AG04450 (cell line): ENCODE measurements at regions not wholly inside any gene's neighbourhood (a gene's known extent, or its start where the extent isn't known, plus 50 kb on each side); places are given as distances from the start of the nearest gene placed in this dataset.

ENCODE experiments used
- CTCF ChIA-PET: fragments of 300-600, 350-600 bp; formaldehyde crosslinking; extraction: SDS; loops from one replicate; lab custom pipeline; 2022; ENCODE audit warnings: antibody characterized with exemption, inconsistent platforms; lab: Charles Lee
- POLR2A ChIA-PET: fragments of 350-600 bp; formaldehyde crosslinking; extraction: SDS; loops from one replicate; lab custom pipeline; 2021; ENCODE audit warnings: antibody characterized with exemption, inconsistent platforms; lab: Yijun Ruan, JAX
- DNase-seq: peaks from one replicate; pipeline ENCODE4 v3.0.0-alpha.2; 2011; ENCODE audit warnings: low read depth, low spot score
- H3K27ac ChIP-seq: one replicate; pipeline ENCODE4 v1.5.1; 2012; ENCODE audit warnings: low read depth, low read length, control low read depth
- H3K27me3 ChIP-seq: one replicate; pipeline ENCODE4 v1.6.0; 2012; ENCODE audit warnings: low read length; ENCODE audit not compliant: control insufficient read depth, insufficient read depth
- H3K4me3 ChIP-seq: 2 replicates; pipeline ENCODE4 v1.5.1; 2011; ENCODE audit warnings: mild to moderate bottlenecking, low read depth, low read length, control low read depth
- H3K9me3 ChIP-seq: 2 replicates; pipeline ENCODE4 v1.5.1; 2012; ENCODE audit warnings: low read length; ENCODE audit not compliant: control insufficient read depth, insufficient read depth
- CTCF ChIP-seq: IDR thresholded peaks from 2 replicates; pipeline ENCODE4 v1.5.1; 2011; ENCODE audit warnings: low read depth, low read length, control low read depth, inconsistent platforms

GRCh38 chr7:88628363-88629085 is 131.0 kb upstream of the ZNF804B start:
- ChIA-PET POLR2A (no interaction called here), CTCF (no interaction called here)
- H3K9me3 ChIP-seq = peaks cover 5% of the 10 kb centered on the region

GRCh38 chr7:88617185-88617584 is 142.3 kb upstream of the ZNF804B start:
- CTCF ChIA-PET = no interaction called here
- no peak for DNase-seq
- Histone ChIP-seq H3K4me3 (no peak overlapping the region), H3K27me3 (no peaks in the 10 kb centered on the region), H3K27ac (no peak overlapping the region), H3K9me3 (0 out of 2 replicates have a peak, but pooled peaks cover 3% of the 10 kb centered on the region)
- TF ChIP-seq CTCF = no peak
- POLR2A ChIA-PET = no interaction called here

More at GRCh38 chr7:88628363-88629085, 131.0 kb upstream of the ZNF804B start:
- no peak for DNase-seq
- TF ChIP-seq CTCF = no peak
- Histone ChIP-seq H3K27me3 (no peaks in the 10 kb centered on the region), H3K27ac (no peak overlapping the region), H3K4me3 (no peak overlapping the region)

- peaks cover 5% of the 10 kb centered on the region; the same call in 1 of the 2 replicates for H3K9me3 ChIP-seq
- no peaks in the 10 kb centered on the region for H3K27me3 ChIP-seq
- no peak for DNase-seq
- no peak overlapping the region for H3K27ac ChIP-seq
- no peak for TF ChIP-seq CTCF
- ChIA-PET CTCF (no interaction called here), POLR2A (no interaction called here)
- H3K4me3 ChIP-seq = no peak overlapping the region
Measured at GRCh38 chr7:88615336-88615735, 144.2 kb upstream of the ZNF804B start.

- no peak overlapping the region for H3K27ac ChIP-seq
- H3K9me3 ChIP-seq = peaks cover 7% of the 10 kb centered on the region
- TF ChIP-seq CTCF = no peak
- H3K27me3 ChIP-seq = no peaks in the 10 kb centered on the region
- DNase-seq = no peak
- ChIA-PET POLR2A (no interaction called here), CTCF (no interaction called here)
- no peak overlapping the region for H3K4me3 ChIP-seq
Measured at GRCh38 chr7:88614736-88615135, 144.8 kb upstream of the ZNF804B start.

GRCh38 chr7:88610942-88611341 is 148.6 kb upstream of the ZNF804B start:
- DNase-seq = no peak
- POLR2A ChIA-PET = no interaction called here
- no peak overlapping the region for H3K27ac ChIP-seq
- no peak overlapping the region for H3K4me3 ChIP-seq
- CTCF ChIA-PET = no interaction called here
- peaks cover 7% of the 10 kb centered on the region for H3K9me3 ChIP-seq
- no peak for TF ChIP-seq CTCF
- H3K27me3 ChIP-seq = no peaks in the 10 kb centered on the region
